HG03521 (cell line): ENCODE measurements at regions not wholly inside any gene's neighbourhood (a gene's known extent, or its start where the extent isn't known, plus 50 kb on each side); places are given as distances from the start of the nearest gene placed in this dataset.

Source experiments
- ATAC-seq: cut with Tn5 transposase; IDR thresholded peaks from one replicate; pipeline ENCODE4 v1.9.1; 2021; ENCODE audit warnings: mild to moderate bottlenecking, moderate library complexity; ENCODE audit not compliant: unreplicated experiment

GRCh38 chr12:58812214-58812613, 108.1 kb downstream of the LRIG3 start:
- no peak for ATAC-seq

GRCh38 chr12:58814036-58814435, 106.3 kb downstream of the LRIG3 start:
- no peak for ATAC-seq

GRCh38 chr12:58815235-58815634, 105.1 kb downstream of the LRIG3 start:
- ATAC-seq = no peak

GRCh38 chr12:58818546-58818945, 101.8 kb downstream of the LRIG3 start:
- ATAC-seq = no peak

GRCh38 chr12:58819345-58819744, 101.0 kb downstream of the LRIG3 start:
- no peak for ATAC-seq

- ATAC-seq = no peak
These were observed 100.3 kb downstream of the LRIG3 start for GRCh38 chr12:58819985-58820384.
